A673 (cell line): ENCODE measurements at regions not wholly inside any gene's neighbourhood (a gene's known extent, or its start where the extent isn't known, plus 50 kb on each side); places are given as distances from the start of the nearest gene placed in this dataset.

Source experiments
- EZH2 ChIP-seq: fragments of 200-600 bp; sonication (generic); IDR thresholded peaks from 2 replicates; pipeline ENCODE4 v1.6.1; 2017; ENCODE audit warnings: borderline replicate concordance, low read depth, mild to moderate bottlenecking, mixed read lengths, antibody characterized with exemption, low read length; ENCODE audit not compliant: poor library complexity, severe bottlenecking
- TF ChIP-seq, protein P1 (sequence below): fragments of 300-800, 200-600 bp; sonication (generic); conservative IDR thresholded peaks from 2 replicates; pipeline ENCODE4 v1.5.1; 2017; ENCODE audit warnings: low read depth, mild to moderate bottlenecking, antibody characterized with exemption, low read length, moderate library complexity, mixed read lengths

DNA sequence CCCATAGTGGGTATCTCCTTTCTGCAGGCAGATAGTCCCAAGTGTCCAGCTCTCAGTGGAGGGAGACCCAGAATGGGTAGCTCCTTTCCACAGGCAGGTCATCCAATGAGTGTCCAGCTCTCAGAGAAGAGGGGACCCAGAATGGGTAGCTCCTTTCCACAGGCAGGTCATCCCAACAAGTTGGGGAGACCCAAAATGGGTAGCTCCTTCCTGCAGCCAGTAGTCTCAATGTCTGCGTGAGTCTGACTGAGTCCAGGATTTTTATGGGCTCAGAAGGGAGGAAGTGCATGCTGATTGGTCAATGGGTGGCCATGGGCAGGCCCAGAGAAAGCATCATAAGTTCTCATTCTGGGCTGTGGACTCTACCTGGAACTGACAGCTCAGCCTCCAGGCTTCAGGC, 150.7 kb upstream of the P2RY1 start:
- TF ChIP-seq, protein P1, sequence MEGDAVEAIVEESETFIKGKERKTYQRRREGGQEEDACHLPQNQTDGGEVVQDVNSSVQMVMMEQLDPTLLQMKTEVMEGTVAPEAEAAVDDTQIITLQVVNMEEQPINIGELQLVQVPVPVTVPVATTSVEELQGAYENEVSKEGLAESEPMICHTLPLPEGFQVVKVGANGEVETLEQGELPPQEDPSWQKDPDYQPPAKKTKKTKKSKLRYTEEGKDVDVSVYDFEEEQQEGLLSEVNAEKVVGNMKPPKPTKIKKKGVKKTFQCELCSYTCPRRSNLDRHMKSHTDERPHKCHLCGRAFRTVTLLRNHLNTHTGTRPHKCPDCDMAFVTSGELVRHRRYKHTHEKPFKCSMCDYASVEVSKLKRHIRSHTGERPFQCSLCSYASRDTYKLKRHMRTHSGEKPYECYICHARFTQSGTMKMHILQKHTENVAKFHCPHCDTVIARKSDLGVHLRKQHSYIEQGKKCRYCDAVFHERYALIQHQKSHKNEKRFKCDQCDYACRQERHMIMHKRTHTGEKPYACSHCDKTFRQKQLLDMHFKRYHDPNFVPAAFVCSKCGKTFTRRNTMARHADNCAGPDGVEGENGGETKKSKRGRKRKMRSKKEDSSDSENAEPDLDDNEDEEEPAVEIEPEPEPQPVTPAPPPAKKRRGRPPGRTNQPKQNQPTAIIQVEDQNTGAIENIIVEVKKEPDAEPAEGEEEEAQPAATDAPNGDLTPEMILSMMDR = no peak
- no peak for TF ChIP-seq EZH2
